DOHH2 (cell line): ENCODE measurements at regions not wholly inside any gene's neighbourhood (a gene's known extent, or its start where the extent isn't known, plus 50 kb on each side); places are given as distances from the start of the nearest gene placed in this dataset.

Experiments
- EZH2phosphoT487 ChIP-seq: fragments of 200-600 bp; sonication (generic); IDR thresholded peaks from 2 replicates; pipeline ENCODE4 v1.6.1; 2017; ENCODE audit warnings: borderline replicate concordance, mild to moderate bottlenecking, antibody characterized with exemption, low read length, moderate library complexity, mixed read lengths
- TF ChIP-seq, protein P1 (sequence below): fragments of 200-600 bp; sonication (generic); IDR thresholded peaks from one replicate; pipeline ENCODE4 v1.5.1; 2014; ENCODE audit warnings: antibody characterized with exemption, mild to moderate bottlenecking, low read depth, low read length; ENCODE audit not compliant: poor library complexity, severe bottlenecking

DNA sequence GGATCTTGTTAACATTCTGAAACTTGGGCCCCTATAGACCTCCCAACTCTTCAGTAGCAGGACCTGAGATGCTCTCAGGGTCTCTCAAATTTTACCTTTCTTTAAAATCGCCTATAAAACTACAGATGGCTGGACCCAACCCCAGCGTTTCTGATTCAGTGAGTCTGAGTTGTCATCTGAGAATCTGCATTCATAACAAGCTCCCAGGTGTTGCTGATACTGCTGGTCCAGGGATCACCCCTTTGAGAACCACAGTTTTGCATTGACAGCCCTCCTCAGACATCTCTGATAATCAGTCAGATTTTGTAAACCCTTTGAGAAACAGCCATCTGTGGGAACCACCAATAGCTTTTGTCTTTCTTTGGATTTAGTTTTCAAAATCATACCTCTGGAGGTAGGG is 315.8 kb downstream of the CYRIA start:
- TF ChIP-seq, protein P1, sequence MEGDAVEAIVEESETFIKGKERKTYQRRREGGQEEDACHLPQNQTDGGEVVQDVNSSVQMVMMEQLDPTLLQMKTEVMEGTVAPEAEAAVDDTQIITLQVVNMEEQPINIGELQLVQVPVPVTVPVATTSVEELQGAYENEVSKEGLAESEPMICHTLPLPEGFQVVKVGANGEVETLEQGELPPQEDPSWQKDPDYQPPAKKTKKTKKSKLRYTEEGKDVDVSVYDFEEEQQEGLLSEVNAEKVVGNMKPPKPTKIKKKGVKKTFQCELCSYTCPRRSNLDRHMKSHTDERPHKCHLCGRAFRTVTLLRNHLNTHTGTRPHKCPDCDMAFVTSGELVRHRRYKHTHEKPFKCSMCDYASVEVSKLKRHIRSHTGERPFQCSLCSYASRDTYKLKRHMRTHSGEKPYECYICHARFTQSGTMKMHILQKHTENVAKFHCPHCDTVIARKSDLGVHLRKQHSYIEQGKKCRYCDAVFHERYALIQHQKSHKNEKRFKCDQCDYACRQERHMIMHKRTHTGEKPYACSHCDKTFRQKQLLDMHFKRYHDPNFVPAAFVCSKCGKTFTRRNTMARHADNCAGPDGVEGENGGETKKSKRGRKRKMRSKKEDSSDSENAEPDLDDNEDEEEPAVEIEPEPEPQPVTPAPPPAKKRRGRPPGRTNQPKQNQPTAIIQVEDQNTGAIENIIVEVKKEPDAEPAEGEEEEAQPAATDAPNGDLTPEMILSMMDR, result no peak
- TF ChIP-seq EZH2phosphoT487, result no peak
